ENCODE measurements at regions not wholly inside any gene's neighbourhood (a gene's known extent, or its start where the extent isn't known, plus 50 kb on each side); places are given as distances from the start of the nearest gene placed in this dataset.
"Not testable (repeated sequence)": the region's sequence is repeated elsewhere in the genome, so short reads cannot be mapped to it uniquely, and the experiment has no call there.

GRCh38 chr3:18703798-18704197 lies 278.7 kb upstream of the SATB1 start:
- H3K27ac ChIP-seq (ENCODE audit: extremely low read depth, low read depth, low read length), result no peak overlapping the region
- ChIA-PET POLR2A (interaction anchor here (0.7 kb wide), 1 partner anchor 48 kb away, joined by 3 read pairs; no protein-coding TSS in a partner anchor), CTCF (ENCODE audit: low intra/inter-chr PET ratio) (no interaction called here)
- no peaks in the 10 kb centered on the region for H3K4me1 ChIP-seq (replicated peaks in 1 of 2; ENCODE audit: control insufficient read depth in 2 of 2, insufficient read depth in 2 of 2, low read length in 2 of 2)
- FAIRE-seq (no peak), ATAC-seq (no peak), DNase-seq (ENCODE audit: extremely low read depth in 1 of 4, low spot score in 3 of 4) (no peak)
- H3K4me2 ChIP-seq (ENCODE audit: insufficient read depth, low read length), result no peak overlapping the region
- no peak overlapping the region for H2AFZ ChIP-seq (ENCODE audit: low read depth, low read length)
- H3K4me3 ChIP-seq, result no peak overlapping the region
- intact Hi-C loops (cut with micrococcal nuclease) (no loop called here), in situ Hi-C loops (cut with MboI) (no loop called here)
- TF ChIP-seq BMI1 (IDR thresholded peaks at IDR 0.05; ENCODE audit: low read length), result no peak
- no peak for TF ChIP-seq HLTF (IDR thresholded peaks at IDR 0.05)
- TF ChIP-seq SMAD1 (IDR thresholded peaks at IDR 0.05; ENCODE audit: low read depth, low read length, partially characterized antibody), result no peak
- no peak overlapping the region for H3K9ac ChIP-seq (ENCODE audit: insufficient read depth in 1 of 2, low read depth in 2 of 2, low read length in 2 of 2)
- H3K27me3 ChIP-seq (ENCODE audit: control insufficient read depth in 2 of 2, insufficient read depth in 2 of 2, low read length in 2 of 2), result no peaks in the 10 kb centered on the region
- no peaks in the 10 kb centered on the region for H4K20me1 ChIP-seq (replicated peaks; ENCODE audit: control insufficient read depth, insufficient read depth, low read length)
- H3K9me1 ChIP-seq (ENCODE audit: control insufficient read depth, insufficient read depth, low read length), result no peaks in the 10 kb centered on the region
- no peaks in the 10 kb centered on the region for H3K36me3 ChIP-seq (ENCODE audit: control insufficient read depth, insufficient read depth, low read length)
- no peaks in the 10 kb centered on the region for H3K79me2 ChIP-seq (ENCODE audit: control insufficient read depth, insufficient read depth, low read length)
- no peaks in the 10 kb centered on the region; the same call in none of the 2 replicates for H3K9me3 ChIP-seq (replicated peaks; ENCODE audit: control insufficient read depth, insufficient read depth, low read depth, low read length)
- BruUV-seq (replicated peaks), result no TSS peak

GRCh38 chr3:18693588-18694329 lies 268.6 kb upstream of the SATB1 start:
- H2AFZ ChIP-seq (ENCODE audit: low read depth, low read length); H3K9me1 ChIP-seq (ENCODE audit: control insufficient read depth, insufficient read depth, low read length); POLR2A ChIA-PET; in situ Hi-C loops (cut with MboI); H3K27me3 ChIP-seq (ENCODE audit: control insufficient read depth in 2 of 2, insufficient read depth in 2 of 2, low read length in 2 of 2); ATAC-seq; H4K20me1 ChIP-seq (replicated peaks; ENCODE audit: control insufficient read depth, insufficient read depth, low read length); H3K9me3 ChIP-seq (replicated peaks; ENCODE audit: control insufficient read depth, insufficient read depth, low read depth, low read length); DNase-seq (ENCODE audit: extremely low read depth in 1 of 4, low spot score in 3 of 4); CTCF ChIA-PET (ENCODE audit: low intra/inter-chr PET ratio); H3K4me3 ChIP-seq; H3K79me2 ChIP-seq (ENCODE audit: control insufficient read depth, insufficient read depth, low read length); H3K36me3 ChIP-seq (ENCODE audit: control insufficient read depth, insufficient read depth, low read length); H3K27ac ChIP-seq (ENCODE audit: extremely low read depth, low read depth, low read length); H3K4me2 ChIP-seq (ENCODE audit: insufficient read depth, low read length); intact Hi-C loops (cut with micrococcal nuclease); H3K4me1 ChIP-seq (replicated peaks in 1 of 2; ENCODE audit: control insufficient read depth in 2 of 2, insufficient read depth in 2 of 2, low read length in 2 of 2); BruUV-seq (replicated peaks); FAIRE-seq; H3K9ac ChIP-seq (ENCODE audit: insufficient read depth in 1 of 2, low read depth in 2 of 2, low read length in 2 of 2): not testable (repeated sequence)
- WGBS (ENCODE audit: insufficient coverage, low coverage, missing lambda C conversion rate), result 1% methylated on average over 26 of the region's 33 CpGs

Data from K562 (cell line).